ENCODE measurements at regions not wholly inside any gene's neighbourhood (a gene's known extent, or its start where the extent isn't known, plus 50 kb on each side); places are given as distances from the start of the nearest gene placed in this dataset.

DNA sequence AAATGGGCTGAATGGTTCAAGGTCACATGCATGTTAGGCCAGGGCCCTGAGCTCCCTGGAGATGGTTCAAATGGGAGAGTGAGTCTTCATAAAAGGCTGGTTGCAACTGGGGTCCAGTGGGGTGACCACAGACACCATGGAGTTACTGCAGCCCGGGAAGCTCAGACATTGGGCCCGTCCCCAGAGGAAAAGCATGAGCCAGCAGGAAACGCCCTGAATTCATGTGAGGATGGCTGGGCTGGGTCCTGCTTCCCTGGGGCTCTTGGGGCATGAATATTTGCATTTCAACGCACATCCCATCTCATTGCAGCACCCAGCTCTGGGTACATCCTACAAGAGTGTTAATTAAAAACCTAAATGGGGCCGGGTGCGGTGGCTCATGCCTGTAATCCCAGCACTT lies 549.0 kb downstream of the TCERG1L start:
- TF ChIP-seq, protein P1, sequence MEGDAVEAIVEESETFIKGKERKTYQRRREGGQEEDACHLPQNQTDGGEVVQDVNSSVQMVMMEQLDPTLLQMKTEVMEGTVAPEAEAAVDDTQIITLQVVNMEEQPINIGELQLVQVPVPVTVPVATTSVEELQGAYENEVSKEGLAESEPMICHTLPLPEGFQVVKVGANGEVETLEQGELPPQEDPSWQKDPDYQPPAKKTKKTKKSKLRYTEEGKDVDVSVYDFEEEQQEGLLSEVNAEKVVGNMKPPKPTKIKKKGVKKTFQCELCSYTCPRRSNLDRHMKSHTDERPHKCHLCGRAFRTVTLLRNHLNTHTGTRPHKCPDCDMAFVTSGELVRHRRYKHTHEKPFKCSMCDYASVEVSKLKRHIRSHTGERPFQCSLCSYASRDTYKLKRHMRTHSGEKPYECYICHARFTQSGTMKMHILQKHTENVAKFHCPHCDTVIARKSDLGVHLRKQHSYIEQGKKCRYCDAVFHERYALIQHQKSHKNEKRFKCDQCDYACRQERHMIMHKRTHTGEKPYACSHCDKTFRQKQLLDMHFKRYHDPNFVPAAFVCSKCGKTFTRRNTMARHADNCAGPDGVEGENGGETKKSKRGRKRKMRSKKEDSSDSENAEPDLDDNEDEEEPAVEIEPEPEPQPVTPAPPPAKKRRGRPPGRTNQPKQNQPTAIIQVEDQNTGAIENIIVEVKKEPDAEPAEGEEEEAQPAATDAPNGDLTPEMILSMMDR (IDR thresholded peaks at IDR 0.05): no peak
- no peak for TF ChIP-seq POLR2A (IDR thresholded peaks at IDR 0.05)
